ENCODE measurements at regions not wholly inside any gene's neighbourhood (a gene's known extent, or its start where the extent isn't known, plus 50 kb on each side); places are given as distances from the start of the nearest gene placed in this dataset.

- no TSS peak for BruUV-seq (replicated peaks)
- no peak for TF ChIP-seq ARID1B (IDR thresholded peaks at IDR 0.05)
- TF ChIP-seq MIER1 (IDR thresholded peaks at IDR 0.05; ENCODE audit: low read depth): no peak
- TF ChIP-seq SMARCC2 (IDR thresholded peaks at IDR 0.05; ENCODE audit: low read depth): no peak
- TF ChIP-seq ZNF384 (IDR thresholded peaks at IDR 0.05; ENCODE audit: low read depth, low read length): no peak
- TF ChIP-seq DLX4 (CRISPR knock-in tag; IDR thresholded peaks at IDR 0.05): no peak
- TF ChIP-seq ZSCAN32 (CRISPR knock-in tag; IDR thresholded peaks at IDR 0.05): no peak
- no peak for TF ChIP-seq SOX6 (IDR thresholded peaks at IDR 0.05)
- no peak for TF ChIP-seq SIRT6 (IDR thresholded peaks at IDR 0.05; ENCODE audit: low read depth, low read length)
- no peak for TF ChIP-seq CREB5 (CRISPR knock-in tag; IDR thresholded peaks at IDR 0.05)
- TF ChIP-seq CHD2 (IDR thresholded peaks at IDR 0.05; ENCODE audit: low read depth, low read length): no peak
- no peak for TF ChIP-seq RNF2 (IDR thresholded peaks at IDR 0.05)
- no peak for TF ChIP-seq THRB (CRISPR knock-in tag; conservative IDR thresholded peaks at IDR 0.05)
- TF ChIP-seq ARID4B (CRISPR knock-in tag; IDR thresholded peaks at IDR 0.05): no peak
- TF ChIP-seq ELK3 (CRISPR knock-in tag; IDR thresholded peaks at IDR 0.05): no peak
- TF ChIP-seq HES1 (IDR thresholded peaks at IDR 0.05; ENCODE audit: low read depth): no peak
Measured at GRCh38 chr1:192045131-192045530, 113.1 kb upstream of the RGS18 start.

More at GRCh38 chr1:192045131-192045530, 113.1 kb upstream of the RGS18 start:
- Histone ChIP-seq H3K27me3 (ENCODE audit: control insufficient read depth in 2 of 2, insufficient read depth in 2 of 2, low read length in 2 of 2) (no peaks in the 10 kb centered on the region), H2AFZ (ENCODE audit: low read depth, low read length) (peak overlapping the region; percentile 60), H3K4me3 (no peak overlapping the region), H4K20me1 (replicated peaks; ENCODE audit: control insufficient read depth, insufficient read depth, low read length) (no peaks in the 10 kb centered on the region), H3K4me1 (replicated peaks in 1 of 2; ENCODE audit: control insufficient read depth in 2 of 2, insufficient read depth in 2 of 2, low read length in 2 of 2) (no peaks in the 10 kb centered on the region; a peak in 2 of 5 replicates), H3K9me1 (ENCODE audit: control insufficient read depth, insufficient read depth, low read length) (no peaks in the 10 kb centered on the region), H3K36me3 (ENCODE audit: control insufficient read depth, insufficient read depth, low read length) (no peaks in the 10 kb centered on the region), H3K9ac (ENCODE audit: insufficient read depth in 1 of 2, low read depth in 2 of 2, low read length in 2 of 2) (no peak overlapping the region), H3K4me2 (ENCODE audit: insufficient read depth, low read length) (no peak overlapping the region), H3K79me2 (ENCODE audit: control insufficient read depth, insufficient read depth, low read length) (no peaks in the 10 kb centered on the region), H3K27ac (ENCODE audit: extremely low read depth, low read depth, low read length) (no peak overlapping the region), H3K9me3 (replicated peaks; ENCODE audit: control insufficient read depth, insufficient read depth, low read depth, low read length) (no peaks in the 10 kb centered on the region)
- in situ Hi-C loops (cut with MboI): no loop called here
- intact Hi-C loops (cut with micrococcal nuclease): no loop called here
- peak; percentile 53; the same call in 1 of the 3 replicates for ATAC-seq
- POLR2A ChIA-PET: no interaction called here
- CTCF ChIA-PET (ENCODE audit: low intra/inter-chr PET ratio): no interaction called here
- 36% methylated on average over 3 of the region's 3 CpGs for WGBS (ENCODE audit: insufficient coverage, low coverage, missing lambda C conversion rate)
- FAIRE-seq: no peak
- peak in 1 of 4 experiments; percentile 9 for DNase-seq (ENCODE audit: extremely low read depth in 1 of 4, low spot score in 3 of 4)
